Suprapubic skin (tissue), 4 donors: ENCODE measurements at regions not wholly inside any gene's neighbourhood (a gene's known extent, or its start where the extent isn't known, plus 50 kb on each side); places are given as distances from the start of the nearest gene placed in this dataset.

ENCODE experiments used
- CTCF ChIP-seq, 2 donors: fragments of 200-600 bp in 1 of 2; fragments of 450-650 bp in 1 of 2; sonication (generic) in 1 of 2; IDR thresholded peaks; one replicate each; pipeline ENCODE4 v1.5.1; 2016 to 2019; ENCODE audit warnings: antibody characterized with exemption in 2 of 2, mild to moderate bottlenecking in 1 of 2, moderate library complexity in 1 of 2
- EP300 ChIP-seq: sonication (generic); formaldehyde crosslinking; IDR thresholded peaks from one replicate; pipeline ENCODE4 v1.6.1; 2017; ENCODE audit warnings: antibody characterized with exemption
- POLR2A ChIP-seq, 2 donors: fragments of 450-650 bp; IDR thresholded peaks; one replicate each; pipeline ENCODE4 v1.6.1; 2017; ENCODE audit warnings: antibody characterized with exemption in 2 of 2, mild to moderate bottlenecking in 2 of 2, moderate library complexity in 2 of 2
- POLR2AphosphoS5 ChIP-seq, 3 donors: sonication (generic); formaldehyde crosslinking; IDR thresholded peaks; one replicate each; pipeline ENCODE4 v1.6.1; 2017; ENCODE audit warnings: antibody characterized with exemption in 3 of 3

GRCh38 chr2:41695198-41696113 is 352.4 kb upstream of the PKDCC start:
- TF ChIP-seq CTCF (IDR thresholded peaks at IDR 0.05) (no peak), POLR2AphosphoS5 (IDR thresholded peaks at IDR 0.05) (no peak), POLR2A (IDR thresholded peaks at IDR 0.05) (no peak), EP300 (no peak)
